GM12878 (cell line): ENCODE measurements at regions not wholly inside any gene's neighbourhood (a gene's known extent, or its start where the extent isn't known, plus 50 kb on each side); places are given as distances from the start of the nearest gene placed in this dataset.

Source experiments
- POLR2A ChIP-seq: IDR thresholded peaks from 2 replicates; pipeline ENCODE4 v1.6.1; 2011; ENCODE audit warnings: low read depth, mild to moderate bottlenecking, low read length
- YY1 ChIP-seq: IDR thresholded peaks from 2 replicates; pipeline ENCODE4 v1.6.1; 2011; ENCODE audit warnings: low read depth, mild to moderate bottlenecking, low read length

- TF ChIP-seq POLR2A: no peak
- TF ChIP-seq YY1: no peak
Observed at GRCh38 chr5:155926031-155926430, 400.9 kb upstream of the SGCD start.
